ENCODE measurements at regions not wholly inside any gene's neighbourhood (a gene's known extent, or its start where the extent isn't known, plus 50 kb on each side); places are given as distances from the start of the nearest gene placed in this dataset.
"Not testable (repeated sequence)": the region's sequence is repeated elsewhere in the genome, so short reads cannot be mapped to it uniquely, and the experiment has no call there.

DNA sequence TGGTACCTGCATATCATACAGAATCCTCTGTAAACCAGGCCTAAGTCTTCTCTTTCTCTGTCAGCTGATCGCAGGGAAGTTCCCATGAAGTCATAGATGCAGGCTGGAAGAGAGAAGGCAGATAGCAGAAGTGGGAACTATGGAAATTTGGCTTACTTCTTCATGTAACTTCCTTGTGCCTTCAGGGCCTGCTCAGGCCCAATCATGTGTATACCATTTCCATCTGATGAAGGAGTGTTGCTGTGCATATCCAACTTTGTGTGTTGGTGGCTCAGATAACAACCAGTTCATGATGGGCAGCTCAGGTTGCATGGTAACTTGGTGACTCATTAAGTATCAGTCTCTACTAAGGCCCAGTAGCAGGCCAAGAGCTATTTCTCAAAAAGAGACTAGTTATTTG is 53.1 kb upstream of the CEP295 start:
- DNase-seq, result peak; percentile 7

- no peak for DNase-seq
Observed at GRCh38 chr11:93606721-93607120, 54.8 kb upstream of the CEP295 start.

GRCh38 chr11:93606314-93606713 is 55.2 kb upstream of the CEP295 start:
- DNase-seq, result no peak

- no peak for DNase-seq
Observed at GRCh38 chr11:93605642-93606041, 55.8 kb upstream of the CEP295 start.

DNA sequence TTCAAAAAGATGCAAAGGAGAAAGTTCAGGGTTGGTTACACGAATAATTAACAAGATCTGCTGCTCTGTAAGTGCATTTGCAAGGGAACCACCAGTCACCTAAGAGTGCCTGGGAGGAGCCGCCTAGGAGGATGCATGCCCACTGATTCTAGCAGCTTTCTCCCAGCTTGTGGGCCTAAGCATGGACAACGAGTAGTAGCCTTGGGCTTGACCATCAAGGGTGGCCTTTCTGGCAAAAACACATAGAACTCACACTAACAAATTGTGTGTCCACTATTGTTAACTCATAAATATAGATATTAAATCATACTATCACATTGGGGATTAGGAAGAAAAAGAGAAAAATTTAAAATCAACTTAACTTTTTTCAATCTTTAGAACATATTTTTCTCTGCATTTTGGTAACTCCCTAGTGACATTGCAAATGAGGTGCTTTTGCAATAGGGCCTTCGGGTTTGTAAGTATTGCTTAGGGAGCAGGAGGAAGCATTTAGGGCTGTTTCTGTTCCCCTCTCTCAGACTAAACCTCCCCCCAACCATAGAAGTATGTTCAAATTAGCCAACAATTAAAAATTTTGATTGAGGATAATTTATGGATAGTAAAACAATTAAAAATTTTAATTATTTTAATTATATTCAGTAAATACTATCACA is 57.3 kb upstream of the CEP295 start:
- no peak for DNase-seq

DNA sequence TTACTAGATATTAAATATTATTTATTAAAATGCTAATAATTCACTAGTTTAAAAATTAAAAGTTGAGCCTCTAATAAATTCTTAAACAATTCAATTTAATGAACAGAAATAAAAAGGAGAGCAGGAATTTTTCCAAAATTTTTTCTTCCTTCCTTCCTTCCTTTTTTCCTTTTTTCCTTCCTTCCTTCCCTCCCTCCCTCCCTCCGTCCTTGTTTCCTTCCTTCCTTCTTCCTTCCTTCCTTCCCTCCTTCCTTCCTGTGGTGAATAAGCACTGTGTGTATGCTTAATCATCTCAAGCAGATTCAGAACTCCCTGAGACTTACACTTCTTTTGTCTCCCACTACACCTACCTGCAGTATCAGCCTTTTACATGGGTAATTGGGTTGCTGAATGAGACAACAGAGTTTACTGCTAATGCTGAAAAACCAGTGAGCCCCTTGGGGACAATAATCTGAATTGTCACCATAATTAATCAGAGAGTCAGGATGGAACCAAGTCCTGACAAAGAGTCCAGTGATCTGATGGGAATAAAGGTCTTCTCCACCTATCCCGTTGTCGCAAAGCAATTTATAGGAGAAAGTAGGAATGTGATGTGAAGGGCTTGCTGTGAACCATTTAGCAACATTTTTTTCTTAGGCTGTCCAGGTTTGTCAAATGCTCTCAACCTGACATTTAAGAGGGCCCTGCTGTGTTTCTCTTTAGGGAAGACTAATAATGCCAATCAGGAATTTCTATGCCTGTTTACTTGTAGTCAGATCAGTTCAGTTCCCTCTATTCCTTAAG is 58.1 kb upstream of the CEP295 start:
- DNase-seq, result no peak

DNA sequence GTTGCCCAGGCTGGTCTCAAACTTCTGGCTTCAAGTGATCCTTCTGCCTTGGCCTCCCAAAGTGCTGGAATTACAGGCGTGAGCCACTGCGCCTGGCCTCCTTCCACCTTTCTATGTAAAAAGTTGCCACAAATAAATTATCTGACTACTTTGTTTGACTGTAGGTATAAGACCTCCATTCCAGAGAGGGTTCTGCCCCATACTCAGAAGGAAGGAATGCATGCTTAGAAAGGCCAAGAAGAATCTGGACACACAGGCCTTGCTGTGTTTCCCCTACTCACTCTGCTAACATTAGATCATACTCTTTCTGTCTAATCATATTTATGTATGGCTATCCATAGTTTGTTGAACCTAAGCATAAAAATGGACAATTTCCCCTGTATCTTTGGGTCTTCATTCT is 53.0 kb upstream of the SMCO4 start:
- DNase-seq, result not testable (repeated sequence)

All from CD4-positive, alpha-beta T cell treated with Interleukin-10 for 1 hour (primary cell).